Activated T-cell treated with anti-CD3 and anti-CD28 coated beads, Interleukin-2, amount 50 U/mL, for 72 hours (primary cell): ENCODE measurements at regions not wholly inside any gene's neighbourhood (a gene's known extent, or its start where the extent isn't known, plus 50 kb on each side); places are given as distances from the start of the nearest gene placed in this dataset.

Experiments
- ATAC-seq, 2 donors: fragments of 150-1000 bp; cut with Tn5 transposase; replicated peaks in 1 of 2; 2 replicates each; pipeline ENCODE4 v1.10.0; 2021; ENCODE audit warnings: moderate library complexity in 2 of 2, mild to moderate bottlenecking in 1 of 2
- DNase-seq, 2 donors: peaks; one replicate each; pipeline ENCODE4 v3.0.0; 2021 to 2022; ENCODE audit warnings: mixed read lengths in 1 of 2
- H3K27ac Mint-ChIP-seq: one replicate; pipeline ENCODE4 v1.8.0; 2022; ENCODE audit warnings: mild to moderate bottlenecking, moderate library complexity, mixed read lengths
- H3K27me3 Mint-ChIP-seq: one replicate; pipeline ENCODE4 v1.8.0; 2022; ENCODE audit warnings: low read depth, mixed read lengths
- H3K36me3 Mint-ChIP-seq, 2 donors: one replicate each; pipeline ENCODE4 v1.8.0; 2022; ENCODE audit warnings: mixed read lengths in 2 of 2, mild to moderate bottlenecking in 1 of 2; ENCODE audit not compliant: insufficient read depth in 2 of 2
- H3K4me1 Mint-ChIP-seq: one replicate; pipeline ENCODE4 v1.8.0; 2022; ENCODE audit warnings: low read depth, mixed read lengths
- H3K4me3 Mint-ChIP-seq, 2 donors: one replicate each; pipeline ENCODE4 v1.8.0; 2022; ENCODE audit warnings: mild to moderate bottlenecking in 2 of 2, mixed read lengths in 2 of 2, moderate library complexity in 2 of 2
- H3K9me3 Mint-ChIP-seq, 2 donors: one replicate each; pipeline ENCODE4 v1.8.0; 2022; ENCODE audit warnings: mixed read lengths in 2 of 2

DNA sequence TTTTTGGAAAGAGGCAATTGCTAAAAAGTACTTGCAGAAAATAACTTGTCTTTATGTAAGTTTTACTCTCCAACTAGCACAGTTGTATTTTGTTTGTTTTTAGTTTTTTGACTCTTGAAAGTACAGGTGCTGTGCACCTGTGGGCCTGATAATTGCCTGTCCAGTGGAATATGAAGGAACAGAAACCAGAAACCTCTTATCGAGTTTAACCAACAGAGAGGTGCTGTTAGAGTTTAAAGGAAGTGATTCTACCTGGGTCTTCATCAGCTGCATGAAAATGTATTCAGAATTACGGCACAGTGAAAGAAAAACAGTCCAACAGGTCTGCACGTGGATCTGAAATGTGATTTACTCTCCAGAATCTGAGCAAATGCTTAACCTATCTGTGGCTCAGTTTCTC lies 326.6 kb upstream of the POM121L12 start:
- Mint-ChIP-seq H3K9me3 (peaks cover 10 to 11% of the 10 kb centered on the region in 2 donors), H3K4me3 (no peak overlapping the region), H3K36me3 (peaks cover 0 to 3% of the 10 kb centered on the region in 2 donors), H3K27ac (no peak overlapping the region), H3K27me3 (no peaks in the 10 kb centered on the region), H3K4me1 (no peaks in the 10 kb centered on the region)
- DNase-seq = no peak
- ATAC-seq = no peak

DNA sequence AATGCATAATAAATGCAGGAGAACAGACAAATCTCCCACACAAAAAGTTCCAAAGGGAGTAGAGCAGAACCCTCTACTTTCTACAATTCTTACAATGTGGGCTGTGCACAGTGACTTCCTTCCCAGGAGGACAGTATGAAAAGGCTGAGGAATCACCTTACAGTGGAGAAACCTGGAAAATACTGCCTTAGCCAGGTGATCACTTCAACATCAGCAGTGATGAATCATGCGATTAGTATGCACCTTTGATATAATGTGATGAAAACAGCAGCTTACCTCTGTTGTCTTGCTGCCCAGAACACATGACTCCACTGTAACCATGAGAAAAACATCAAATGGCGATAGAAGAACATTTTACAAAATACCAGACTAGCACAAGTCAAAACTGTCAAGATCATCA lies 329.7 kb upstream of the POM121L12 start:
- no peak overlapping the region for H3K27ac Mint-ChIP-seq
- H3K36me3 Mint-ChIP-seq = peaks cover 0 to 1% of the 10 kb centered on the region in 2 donors
- H3K9me3 Mint-ChIP-seq = peaks cover 7 to 8% of the 10 kb centered on the region in 2 donors
- H3K27me3 Mint-ChIP-seq = no peaks in the 10 kb centered on the region
- no peak overlapping the region for H3K4me3 Mint-ChIP-seq
- no peaks in the 10 kb centered on the region for H3K4me1 Mint-ChIP-seq
- no peak for ATAC-seq
- DNase-seq = no peak

DNA sequence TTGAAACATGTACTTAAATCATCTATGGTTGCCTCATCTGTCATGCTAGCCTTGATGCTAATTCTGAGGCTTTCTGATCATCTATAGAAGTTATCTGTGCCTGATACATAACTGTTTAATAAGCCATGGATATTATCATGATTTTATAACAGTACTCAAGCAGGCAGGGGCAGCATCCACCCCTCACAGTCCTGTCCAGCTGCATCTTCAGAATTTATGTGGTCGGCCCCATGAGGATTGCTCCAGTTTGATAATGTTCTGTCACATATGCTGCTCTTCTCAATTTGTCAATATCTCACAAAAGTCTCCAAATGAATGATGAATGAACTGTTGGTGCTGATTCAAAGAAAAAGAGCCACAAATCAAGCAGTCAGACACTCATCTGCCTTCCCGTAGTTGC lies 335.1 kb upstream of the POM121L12 start:
- H3K27ac Mint-ChIP-seq = no peak overlapping the region
- H3K4me3 Mint-ChIP-seq = no peak overlapping the region
- DNase-seq (no peak), ATAC-seq (no peak)
- H3K9me3 Mint-ChIP-seq = peaks cover 9% of the 10 kb centered on the region in 2 donors
- H3K27me3 Mint-ChIP-seq = no peaks in the 10 kb centered on the region
- H3K4me1 Mint-ChIP-seq = no peaks in the 10 kb centered on the region
- H3K36me3 Mint-ChIP-seq = no peaks in the 10 kb centered on the region

DNA sequence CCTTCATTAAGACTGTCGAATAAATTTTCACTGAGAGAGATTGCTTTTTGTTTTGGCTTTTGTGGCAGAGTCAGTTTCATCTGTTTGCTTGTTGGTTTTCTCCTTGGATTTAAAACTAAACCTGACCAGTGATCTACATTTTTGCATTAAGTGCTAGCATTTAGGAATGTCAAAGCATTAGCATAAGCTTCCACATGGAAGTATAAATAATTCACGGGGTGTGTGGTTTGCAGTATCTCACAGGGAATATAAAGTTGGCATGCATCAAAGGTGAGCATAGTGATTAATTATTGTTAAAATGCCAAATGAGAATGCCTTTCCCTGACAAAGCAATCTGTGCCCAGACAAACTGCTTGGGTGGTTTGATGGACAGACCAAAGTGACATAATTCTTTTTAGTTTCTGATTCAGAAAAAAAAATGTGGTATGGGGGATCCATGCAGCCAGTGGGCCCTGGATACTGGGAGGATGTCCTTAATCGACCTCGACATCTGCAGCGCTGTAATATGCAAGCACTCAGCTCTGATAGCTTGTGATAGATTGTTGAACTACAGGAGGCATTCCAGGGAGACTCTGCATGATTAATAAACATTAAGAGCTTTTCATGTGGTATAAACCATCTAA lies 339.3 kb upstream of the POM121L12 start:
- DNase-seq = no peak
- no peak overlapping the region for H3K27ac Mint-ChIP-seq
- H3K36me3 Mint-ChIP-seq = peaks cover 0 to 1% of the 10 kb centered on the region in 2 donors
- no peak for ATAC-seq
- no peak overlapping the region for H3K4me3 Mint-ChIP-seq
- no peaks in the 10 kb centered on the region for H3K27me3 Mint-ChIP-seq
- no peaks in the 10 kb centered on the region for H3K4me1 Mint-ChIP-seq
- peaks cover 10% of the 10 kb centered on the region in 2 donors for H3K9me3 Mint-ChIP-seq

DNA sequence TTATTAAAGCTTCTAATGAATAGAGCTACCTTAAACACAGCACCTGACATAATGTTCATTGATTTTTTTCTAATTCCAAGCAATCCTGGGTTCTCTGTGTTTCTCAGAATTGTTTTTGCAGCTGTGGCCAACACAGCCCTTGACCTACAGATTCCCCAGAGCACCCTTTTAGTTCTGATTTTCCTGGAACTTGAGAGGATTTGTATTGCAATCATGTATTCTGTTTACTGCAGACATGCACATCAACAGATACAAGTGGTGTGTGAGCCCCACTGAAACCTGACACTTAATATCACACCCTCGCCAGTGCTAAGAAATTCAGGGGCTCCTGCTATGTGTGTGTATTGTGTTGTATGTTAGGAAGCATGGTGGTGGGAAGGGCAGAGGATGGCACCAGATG lies 344.2 kb upstream of the POM121L12 start:
- ATAC-seq (no peak), DNase-seq (no peak)
- Mint-ChIP-seq H3K36me3 (peaks cover 2 to 4% of the 10 kb centered on the region in 2 donors), H3K4me3 (no peak overlapping the region), H3K27me3 (no peaks in the 10 kb centered on the region), H3K27ac (no peak overlapping the region), H3K9me3 (peaks cover 12 to 19% of the 10 kb centered on the region in 2 donors), H3K4me1 (no peaks in the 10 kb centered on the region)

DNA sequence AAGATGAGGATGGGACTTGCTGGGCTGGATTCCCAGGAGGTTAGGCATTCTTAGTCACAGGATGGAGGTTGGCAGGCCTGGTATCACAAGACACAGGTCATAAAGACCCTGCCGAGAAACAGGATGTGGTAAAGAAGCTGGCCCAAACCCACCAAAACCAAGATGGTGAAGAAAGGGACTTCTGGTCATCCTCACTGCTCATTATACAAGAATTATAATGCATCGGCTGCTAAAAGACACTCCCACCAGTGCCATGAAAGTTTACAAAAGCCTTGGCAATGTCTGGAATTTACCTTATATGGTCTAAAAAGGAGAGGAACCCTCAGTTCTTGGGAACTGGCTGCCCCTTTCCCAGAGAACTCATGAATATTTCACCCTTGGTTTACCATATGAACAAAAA lies 345.5 kb upstream of the POM121L12 start:
- no peak for DNase-seq
- no peaks in the 10 kb centered on the region for H3K4me1 Mint-ChIP-seq
- H3K36me3 Mint-ChIP-seq = peaks cover 1 to 4% of the 10 kb centered on the region in 2 donors
- no peaks in the 10 kb centered on the region for H3K27me3 Mint-ChIP-seq
- H3K27ac Mint-ChIP-seq = no peak overlapping the region
- no peak overlapping the region for H3K4me3 Mint-ChIP-seq
- H3K9me3 Mint-ChIP-seq = peaks cover 11 to 16% of the 10 kb centered on the region in 2 donors
- no peak for ATAC-seq

DNA sequence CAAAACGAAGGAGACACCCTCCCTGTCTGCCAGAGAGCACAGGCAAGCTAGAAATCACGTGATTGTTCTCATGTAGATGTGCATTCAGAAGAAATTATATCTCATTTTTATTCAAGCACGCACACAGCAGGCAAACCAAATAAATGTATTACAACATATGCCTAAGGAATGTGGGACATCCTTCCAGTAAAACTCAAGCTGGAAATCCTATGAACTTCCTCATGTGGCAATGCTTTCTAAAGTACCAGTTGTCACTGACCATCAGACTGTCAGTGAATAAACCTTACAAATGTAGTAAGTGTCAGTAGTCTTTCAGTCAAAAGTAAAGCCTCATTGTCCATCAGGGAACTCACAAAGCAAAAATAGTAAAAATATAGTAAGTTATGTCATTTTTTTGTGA lies 350.1 kb upstream of the POM121L12 start:
- ATAC-seq = no peak
- Mint-ChIP-seq H3K4me1 (no peaks in the 10 kb centered on the region), H3K36me3 (peaks cover 1 to 4% of the 10 kb centered on the region in 2 donors), H3K27ac (no peak overlapping the region), H3K27me3 (no peaks in the 10 kb centered on the region), H3K4me3 (no peak overlapping the region), H3K9me3 (peaks cover 7 to 21% of the 10 kb centered on the region in 2 donors)
- DNase-seq = no peak

DNA sequence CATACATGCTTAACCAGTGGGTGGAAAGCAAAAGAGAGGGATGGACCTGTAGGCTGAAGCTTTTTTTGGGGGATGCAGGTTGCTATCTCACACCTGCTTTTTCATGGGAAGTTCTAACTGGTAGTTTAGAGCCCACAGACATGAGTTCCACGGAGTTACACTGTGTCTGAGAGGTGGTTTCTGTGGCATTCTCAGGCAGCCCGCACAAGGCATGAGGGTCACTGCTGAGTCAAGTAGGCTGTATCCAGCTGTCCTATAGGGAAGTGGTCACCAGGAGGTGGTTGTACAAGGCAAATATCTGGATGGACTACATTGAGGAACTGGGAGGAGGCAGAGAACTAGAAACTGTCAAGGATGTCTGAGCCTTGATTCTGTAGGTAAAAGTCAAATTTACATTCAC lies 351.0 kb upstream of the POM121L12 start:
- H3K9me3 Mint-ChIP-seq = peaks cover 6 to 19% of the 10 kb centered on the region in 2 donors
- no peak for ATAC-seq
- no peak overlapping the region for H3K4me3 Mint-ChIP-seq
- H3K36me3 Mint-ChIP-seq = peaks cover 1 to 3% of the 10 kb centered on the region in 2 donors
- no peak for DNase-seq
- no peaks in the 10 kb centered on the region for H3K4me1 Mint-ChIP-seq
- H3K27me3 Mint-ChIP-seq = no peaks in the 10 kb centered on the region
- H3K27ac Mint-ChIP-seq = no peak overlapping the region

DNA sequence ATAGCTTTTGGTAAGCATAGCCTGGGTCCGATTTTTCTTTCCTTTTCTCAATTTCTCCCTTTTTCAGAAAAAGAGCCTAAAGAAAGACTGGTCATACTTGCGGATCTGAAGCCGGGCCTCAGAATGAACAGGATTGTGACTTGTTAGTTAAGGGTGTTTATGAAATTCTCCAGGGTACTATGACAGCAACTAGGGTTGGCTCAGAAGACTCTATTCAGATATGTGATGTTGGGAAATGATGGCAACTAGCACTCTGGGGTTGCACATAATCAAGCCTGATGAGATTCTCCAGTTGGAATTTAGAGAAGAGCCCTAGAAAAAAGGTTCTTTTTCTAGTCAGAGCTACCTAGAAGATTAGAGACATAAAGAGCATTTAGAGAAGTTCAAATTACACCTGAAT lies 352.4 kb upstream of the POM121L12 start:
- Mint-ChIP-seq H3K4me1 (no peaks in the 10 kb centered on the region), H3K4me3 (no peak overlapping the region), H3K27me3 (no peaks in the 10 kb centered on the region), H3K36me3 (peaks cover 0 to 1% of the 10 kb centered on the region in 2 donors), H3K9me3 (peaks cover 3 to 18% of the 10 kb centered on the region in 2 donors), H3K27ac (no peak overlapping the region)
- DNase-seq = no peak
- no peak for ATAC-seq

DNA sequence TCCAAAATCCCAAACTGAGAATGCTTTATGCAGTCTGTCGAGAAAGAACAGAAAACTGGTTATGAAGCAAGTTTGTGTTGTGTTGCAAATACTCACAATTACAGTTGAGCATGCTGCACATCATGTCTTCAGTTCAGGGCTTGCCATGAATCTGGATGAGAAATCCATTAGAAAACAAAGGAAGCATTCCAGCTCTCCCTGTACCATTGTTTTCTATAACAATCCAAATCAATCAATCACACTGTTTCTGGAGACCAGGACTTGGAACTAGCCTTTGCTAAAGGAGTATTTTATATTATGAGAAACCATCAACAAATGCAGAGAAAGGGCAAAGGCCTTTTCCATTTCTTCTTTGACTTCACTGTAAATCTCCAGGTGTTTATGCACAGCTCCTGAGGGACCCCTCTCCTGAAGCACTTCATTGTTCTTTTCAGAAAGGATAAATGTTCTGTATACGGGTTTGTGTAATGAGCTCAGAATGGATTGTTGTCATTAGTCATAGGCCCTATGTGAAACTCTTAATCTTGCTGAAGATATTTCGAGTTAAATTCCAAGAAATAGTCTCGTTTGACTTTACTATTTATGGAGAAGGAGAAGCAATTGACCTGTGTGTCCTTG lies 364.7 kb upstream of the POM121L12 start:
- H3K9me3 Mint-ChIP-seq = peaks cover 2% of the 10 kb centered on the region in 2 donors
- no peak for ATAC-seq

DNA sequence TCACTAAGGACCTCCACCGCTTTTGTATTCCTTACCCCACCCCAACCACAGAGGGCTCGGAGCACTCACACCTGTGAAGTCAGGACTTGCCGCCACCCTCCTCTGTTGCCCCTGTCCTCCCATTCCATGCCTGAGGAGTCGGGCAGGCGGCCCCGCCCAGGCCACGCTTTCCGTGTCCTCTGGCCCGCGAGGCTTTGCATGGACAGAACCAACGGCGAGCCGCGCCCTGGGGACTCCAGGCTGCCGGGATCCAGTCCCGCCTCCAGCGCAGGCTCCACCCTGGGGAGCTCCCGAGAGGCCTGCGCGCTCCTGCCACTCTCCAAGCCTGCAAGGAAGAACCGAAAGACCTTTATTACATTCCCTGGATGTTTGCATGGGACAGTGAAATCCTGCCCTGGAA lies 366.4 kb upstream of the POM121L12 start:
- no peaks in the 10 kb centered on the region for H3K27me3 Mint-ChIP-seq
- H3K36me3 Mint-ChIP-seq = no peaks in the 10 kb centered on the region

More for the DNA sequence above, 364.7 kb upstream of the POM121L12 start:
- Mint-ChIP-seq H3K4me1 (no peaks in the 10 kb centered on the region), H3K4me3 (no peak overlapping the region), H3K36me3 (no peaks in the 10 kb centered on the region), H3K27ac (no peak overlapping the region), H3K27me3 (no peaks in the 10 kb centered on the region)
- no peak for DNase-seq

DNA sequence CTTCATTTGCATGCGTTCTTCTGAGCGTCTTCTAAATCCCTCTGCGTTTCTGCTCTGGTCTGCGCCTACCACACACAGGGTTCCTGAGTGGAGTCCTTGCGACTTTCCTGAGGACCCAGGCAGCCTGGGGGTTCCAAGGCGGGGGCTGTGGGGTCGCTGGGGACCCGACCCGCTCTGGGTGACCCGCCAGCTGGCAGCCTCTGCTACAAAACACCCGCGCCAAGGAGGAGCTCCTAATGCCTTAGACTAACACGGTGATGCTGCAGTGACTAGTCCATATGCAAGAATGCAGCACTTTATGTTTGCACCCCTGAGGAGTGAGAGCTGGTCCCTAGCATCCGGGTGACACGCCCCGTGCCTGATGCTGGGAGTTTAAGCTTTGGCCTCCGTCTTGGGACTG lies 367.0 kb upstream of the POM121L12 start:
- Mint-ChIP-seq H3K4me1 (no peaks in the 10 kb centered on the region), H3K27ac (no peak overlapping the region), H3K9me3 (peaks cover 2 to 4% of the 10 kb centered on the region in 2 donors), H3K27me3 (no peaks in the 10 kb centered on the region), H3K36me3 (no peaks in the 10 kb centered on the region), H3K4me3 (no peak overlapping the region)
- DNase-seq (no peak), ATAC-seq (no peak)

More for the DNA sequence above, 366.4 kb upstream of the POM121L12 start:
- Mint-ChIP-seq H3K4me1 (no peaks in the 10 kb centered on the region), H3K4me3 (no peak overlapping the region), H3K27ac (no peak overlapping the region), H3K9me3 (peaks cover 2 to 4% of the 10 kb centered on the region in 2 donors)
- ATAC-seq (no peak), DNase-seq (no peak)

DNA sequence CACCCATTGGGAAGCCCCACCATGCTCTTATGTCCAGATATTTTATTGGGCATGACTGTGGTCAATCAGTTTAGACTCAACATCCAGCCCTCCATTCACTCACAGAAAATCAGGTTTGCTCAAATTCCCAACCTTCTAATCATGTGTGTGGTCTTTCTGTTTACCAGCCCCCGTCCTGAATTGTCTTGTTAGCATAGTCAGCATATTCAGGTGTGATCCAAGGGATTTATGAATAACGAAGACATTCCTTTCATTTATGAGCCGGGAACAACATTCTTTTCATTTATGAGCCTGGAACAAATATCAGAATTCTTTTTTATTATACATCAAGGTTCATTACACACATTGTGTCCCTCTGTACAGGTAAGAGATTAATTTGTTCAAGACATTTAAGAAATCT lies 376.3 kb upstream of the POM121L12 start:
- H3K27ac Mint-ChIP-seq = no peak overlapping the region
- no peak for ATAC-seq
- H3K27me3 Mint-ChIP-seq = no peaks in the 10 kb centered on the region
- H3K9me3 Mint-ChIP-seq = peaks cover 5 to 9% of the 10 kb centered on the region in 2 donors
- no peak for DNase-seq
- no peak overlapping the region for H3K4me3 Mint-ChIP-seq
- peaks cover 0 to 2% of the 10 kb centered on the region in 2 donors for H3K36me3 Mint-ChIP-seq
- no peaks in the 10 kb centered on the region for H3K4me1 Mint-ChIP-seq

DNA sequence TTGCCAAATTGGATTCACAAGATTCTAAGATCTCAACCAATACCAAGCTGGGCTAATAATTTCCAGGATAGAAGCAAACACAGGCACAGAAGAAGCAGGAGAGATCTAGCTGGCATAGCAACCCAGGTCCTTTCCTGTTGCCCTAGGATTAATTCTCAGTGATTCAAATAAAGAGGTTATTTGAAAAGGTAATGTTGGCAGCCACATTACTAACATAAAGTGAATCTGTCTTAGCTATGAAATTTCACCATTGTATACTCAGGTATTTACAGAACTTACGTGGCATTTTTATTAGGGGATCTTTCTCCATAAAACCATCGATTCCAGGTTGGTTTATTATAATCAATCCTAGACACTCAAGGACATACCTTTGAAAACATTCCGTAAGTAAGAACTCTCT lies 379.3 kb upstream of the POM121L12 start:
- Mint-ChIP-seq H3K4me1 (no peaks in the 10 kb centered on the region), H3K27me3 (no peaks in the 10 kb centered on the region), H3K36me3 (peaks cover 0 to under 1% of the 10 kb centered on the region in 2 donors), H3K9me3 (peaks cover 7 to 8% of the 10 kb centered on the region in 2 donors), H3K4me3 (no peak overlapping the region), H3K27ac (no peak overlapping the region)
- no peak for ATAC-seq
- no peak for DNase-seq
